GM12878 (cell line): ENCODE measurements at regions not wholly inside any gene's neighbourhood (a gene's known extent, or its start where the extent isn't known, plus 50 kb on each side); places are given as distances from the start of the nearest gene placed in this dataset.

ENCODE experiments used
- ATAC-seq: fragments of 200-7000 bp; cut with Tn5 transposase; 3 replicates; pipeline ENCODE4 v1.9.1; 2020; ENCODE audit warnings: mild to moderate bottlenecking, moderate library complexity
- BruUV-seq: library from RNA; stranded (reverse); fragments of 400-500 nt; replicated peaks from 2 replicates; lab custom pipeline; 2021; lab: Mats Ljungman, UMichigan
- CTCF ChIA-PET: fragments of 300-600 bp; sonication (Branson Sonifier 250); formaldehyde crosslinking; extraction: SDS; loops from one replicate; lab custom pipeline; 2021; ENCODE audit warnings: inconsistent platforms; lab: Yijun Ruan, JAX
- POLR2A ChIA-PET: fragments of 350-600 bp; formaldehyde crosslinking; extraction: SDS; loops from one replicate; lab custom pipeline; 2021; ENCODE audit warnings: inconsistent platforms; lab: Charles Lee
- RAD21 ChIA-PET: fragments of 300-600 bp; sonication (Branson Sonifier 250); formaldehyde crosslinking; loops from one replicate; lab custom pipeline; 2023; ENCODE audit warnings: antibody characterized with exemption; ENCODE audit not compliant: unreplicated experiment; lab: Charles Lee
- SMC1A ChIA-PET: fragments of 300-600 bp; sonication (Branson Sonifier 250); formaldehyde crosslinking; loops from one replicate; lab custom pipeline; 2023; ENCODE audit not compliant: unreplicated experiment, uncharacterized antibody; lab: Charles Lee
- DNase-seq: peaks from one replicate; pipeline ENCODE4 v3.0.0-alpha.2; 2011; ENCODE audit warnings: low read depth, low spot score
- FAIRE-seq: peaks from 3 replicates; lab custom pipeline; 2011; peaks lifted over from hg19 to GRCh38; lab: Jason Lieb, UNC
- H2AFZ ChIP-seq: 2 replicates; pipeline ENCODE4 v1.6.0; 2011; ENCODE audit warnings: low read depth, low read length, control low read depth; ENCODE audit not compliant: control insufficient read depth
- H3K27ac ChIP-seq: 2 replicates; pipeline ENCODE4 v1.5.1; 2011; ENCODE audit warnings: control low read depth; ENCODE audit not compliant: control insufficient read depth, insufficient read depth
- H3K27me3 ChIP-seq, 2 experiments: replicated peaks in 1 of 2; 2 replicates each; pipeline versions ENCODE4 v1.6.0 to v1.6.1; 2011; ENCODE audit warnings: low read length in 1 of 2; ENCODE audit not compliant: control insufficient read depth in 2 of 2, insufficient read depth in 2 of 2
- H3K36me3 ChIP-seq, 2 experiments: 2 replicates each; pipeline ENCODE4 v1.5.1; 2011; ENCODE audit warnings: low read length in 1 of 2; ENCODE audit not compliant: control insufficient read depth in 2 of 2, insufficient read depth in 2 of 2
- H3K4me1 ChIP-seq: 2 replicates; pipeline ENCODE4 v1.6.1; 2011; ENCODE audit warnings: mild to moderate bottlenecking, low read length, moderate library complexity, mixed read lengths; ENCODE audit not compliant: control insufficient read depth, insufficient read depth
- H3K4me2 ChIP-seq: 2 replicates; pipeline ENCODE4 v1.6.0; 2011; ENCODE audit warnings: control low read depth; ENCODE audit not compliant: control insufficient read depth, insufficient read depth
- H3K4me3 ChIP-seq: fragments of 200-600 bp; sonication (generic); 2 replicates; pipeline ENCODE4 v1.5.1; 2016
- H3K79me2 ChIP-seq: 2 replicates; pipeline ENCODE4 v1.6.0; 2011; ENCODE audit warnings: low read length; ENCODE audit not compliant: control insufficient read depth, insufficient read depth
- H3K9ac ChIP-seq: 2 replicates; pipeline ENCODE4 v1.8.0; 2011; ENCODE audit warnings: low read length, control low read depth, mixed read lengths; ENCODE audit not compliant: control insufficient read depth, insufficient read depth
- H3K9me3 ChIP-seq: replicated peaks from 3 replicates; pipeline ENCODE4 v1.5.1; 2011; ENCODE audit warnings: mild to moderate bottlenecking, low read length; ENCODE audit not compliant: control insufficient read depth, insufficient read depth
- H4K20me1 ChIP-seq: 2 replicates; pipeline ENCODE4 v1.6.0; 2011; ENCODE audit not compliant: control insufficient read depth, insufficient read depth
- CBFB ChIP-seq: IDR thresholded peaks from 2 replicates; pipeline ENCODE4 v1.6.1; 2016; ENCODE audit warnings: antibody characterized with exemption, low read depth
- E4F1 ChIP-seq: fragments of 450-650 bp; IDR thresholded peaks from 2 replicates; pipeline ENCODE4 v1.6.1; 2018; ENCODE audit warnings: borderline replicate concordance, mild to moderate bottlenecking; ENCODE audit not compliant: partially characterized antibody
- EGR1 ChIP-seq, 2 experiments: IDR thresholded peaks; 1 replicate in 1 of 2; 2 replicates in 1 of 2; pipeline ENCODE4 v1.6.1; 2011 to 2012; ENCODE audit warnings: low read depth in 2 of 2, low read length in 2 of 2, borderline replicate concordance in 1 of 2, mild to moderate bottlenecking in 1 of 2, moderate library complexity in 1 of 2
- FOXK2 ChIP-seq: fragments of 450-650 bp; IDR thresholded peaks from 2 replicates; pipeline ENCODE4 v1.6.1; 2017; ENCODE audit warnings: mild to moderate bottlenecking, moderate library complexity
- GATAD2B ChIP-seq: fragments of 450-650 bp; conservative IDR thresholded peaks from 2 replicates; pipeline ENCODE4 v1.6.1; 2017; ENCODE audit warnings: low read depth, mild to moderate bottlenecking, moderate library complexity
- HCFC1 ChIP-seq: fragments of 150-350 bp; IDR thresholded peaks from 2 replicates; pipeline ENCODE4 v1.6.1; 2014; ENCODE audit warnings: low read length
- KAT2A ChIP-seq: conservative IDR thresholded peaks from 2 replicates; pipeline ENCODE4 v1.6.1; 2011; ENCODE audit warnings: low read depth, low read length; ENCODE audit not compliant: control insufficient read depth
- NR2C1 ChIP-seq: fragments of 450-650 bp; IDR thresholded peaks from 2 replicates; pipeline ENCODE4 v1.6.1; 2017; ENCODE audit warnings: antibody characterized with exemption, mild to moderate bottlenecking, moderate library complexity
- RBBP5 ChIP-seq: fragments of 200-600 bp; sonication (generic); conservative IDR thresholded peaks from 2 replicates; pipeline ENCODE4 v1.6.1; 2016
- RCOR1 ChIP-seq: conservative IDR thresholded peaks from 2 replicates; pipeline ENCODE4 v1.6.1; 2012; ENCODE audit warnings: low read depth, low read length, improper control_type of control experiment
- SMAD1 ChIP-seq: fragments of 450-650 bp; IDR thresholded peaks from 2 replicates; pipeline ENCODE4 v1.6.1; 2018; ENCODE audit warnings: mild to moderate bottlenecking, low read depth; ENCODE audit not compliant: partially characterized antibody
- STAT3 ChIP-seq: IDR thresholded peaks from 2 replicates; pipeline ENCODE4 v1.6.1; 2011; ENCODE audit warnings: low read depth, low read length, improper control_type of control experiment
- SUZ12 ChIP-seq: fragments of 200-600 bp; sonication (generic); IDR thresholded peaks from one replicate; pipeline ENCODE4 v1.6.1; 2018; ENCODE audit warnings: antibody characterized with exemption, mild to moderate bottlenecking; ENCODE audit not compliant: unreplicated experiment
- TBL1XR1 ChIP-seq: IDR thresholded peaks from 2 replicates; pipeline ENCODE4 v1.6.1; 2012; ENCODE audit warnings: low read depth, low read length, improper control_type of control experiment
- TCF7 ChIP-seq: IDR thresholded peaks from 2 replicates; pipeline ENCODE4 v1.6.1; 2014; ENCODE audit warnings: antibody characterized with exemption, borderline replicate concordance
- ZNF207 ChIP-seq: fragments of 450-650 bp; IDR thresholded peaks from 2 replicates; pipeline ENCODE4 v1.6.1; 2014; ENCODE audit warnings: antibody characterized with exemption, mild to moderate bottlenecking, borderline replicate concordance
- ZNF274 ChIP-seq: IDR thresholded peaks from one replicate; pipeline ENCODE4 v1.8.0; 2011; ENCODE audit not compliant: insufficient read length, insufficient read depth
- WGBS: methylation state at CpG from one replicate; pipeline ENCODE4 v1.1.6; 2016; ENCODE audit warnings: low lambda C conversion rate; ENCODE audit not compliant: insufficient replicate concordance, insufficient coverage; ENCODE audit errors: missing lambda C conversion rate; 5-methylcytosine and 5-hydroxymethylcytosine counted together
- in situ Hi-C: fragments of 300-500 bp; cut with MboI; formaldehyde crosslinking; loops from 9 replicates; pipeline ENCODE4 v1.14.3; 2018; ENCODE audit warnings: mixed read lengths
- intact Hi-C: fragments of 100-400 bp; cut with micrococcal nuclease; formaldehyde crosslinking; loops from one replicate; pipeline ENCODE4 v1.14.2; 2022; ENCODE audit not compliant: unreplicated experiment
- TF ChIP-seq, protein P1 (sequence below): fragments of 450-650 bp; IDR thresholded peaks from 2 replicates; pipeline ENCODE4 v1.6.1; 2017; ENCODE audit warnings: mild to moderate bottlenecking, moderate library complexity

DNA sequence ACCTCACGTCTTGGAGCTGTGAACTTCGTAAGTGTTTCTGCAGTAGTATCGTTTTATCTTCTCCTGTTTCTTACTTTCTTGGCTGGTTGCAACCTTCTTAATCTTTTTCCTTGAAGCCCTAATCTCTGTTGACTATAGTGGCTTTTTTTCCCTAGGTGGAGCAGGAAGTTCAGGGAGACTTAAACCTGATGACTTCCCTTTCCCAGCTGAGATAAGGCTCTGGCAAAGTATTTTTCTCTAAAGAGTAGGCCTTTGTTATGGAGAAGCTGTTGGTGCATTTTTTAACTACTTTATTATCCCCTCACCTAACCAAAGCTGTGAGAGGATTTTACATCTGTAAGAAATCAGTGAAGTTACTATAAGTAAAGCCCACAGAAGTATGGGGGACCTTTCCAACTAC, 723.1 kb upstream of the RIOK2 start (continued):
- TF ChIP-seq, protein P1, sequence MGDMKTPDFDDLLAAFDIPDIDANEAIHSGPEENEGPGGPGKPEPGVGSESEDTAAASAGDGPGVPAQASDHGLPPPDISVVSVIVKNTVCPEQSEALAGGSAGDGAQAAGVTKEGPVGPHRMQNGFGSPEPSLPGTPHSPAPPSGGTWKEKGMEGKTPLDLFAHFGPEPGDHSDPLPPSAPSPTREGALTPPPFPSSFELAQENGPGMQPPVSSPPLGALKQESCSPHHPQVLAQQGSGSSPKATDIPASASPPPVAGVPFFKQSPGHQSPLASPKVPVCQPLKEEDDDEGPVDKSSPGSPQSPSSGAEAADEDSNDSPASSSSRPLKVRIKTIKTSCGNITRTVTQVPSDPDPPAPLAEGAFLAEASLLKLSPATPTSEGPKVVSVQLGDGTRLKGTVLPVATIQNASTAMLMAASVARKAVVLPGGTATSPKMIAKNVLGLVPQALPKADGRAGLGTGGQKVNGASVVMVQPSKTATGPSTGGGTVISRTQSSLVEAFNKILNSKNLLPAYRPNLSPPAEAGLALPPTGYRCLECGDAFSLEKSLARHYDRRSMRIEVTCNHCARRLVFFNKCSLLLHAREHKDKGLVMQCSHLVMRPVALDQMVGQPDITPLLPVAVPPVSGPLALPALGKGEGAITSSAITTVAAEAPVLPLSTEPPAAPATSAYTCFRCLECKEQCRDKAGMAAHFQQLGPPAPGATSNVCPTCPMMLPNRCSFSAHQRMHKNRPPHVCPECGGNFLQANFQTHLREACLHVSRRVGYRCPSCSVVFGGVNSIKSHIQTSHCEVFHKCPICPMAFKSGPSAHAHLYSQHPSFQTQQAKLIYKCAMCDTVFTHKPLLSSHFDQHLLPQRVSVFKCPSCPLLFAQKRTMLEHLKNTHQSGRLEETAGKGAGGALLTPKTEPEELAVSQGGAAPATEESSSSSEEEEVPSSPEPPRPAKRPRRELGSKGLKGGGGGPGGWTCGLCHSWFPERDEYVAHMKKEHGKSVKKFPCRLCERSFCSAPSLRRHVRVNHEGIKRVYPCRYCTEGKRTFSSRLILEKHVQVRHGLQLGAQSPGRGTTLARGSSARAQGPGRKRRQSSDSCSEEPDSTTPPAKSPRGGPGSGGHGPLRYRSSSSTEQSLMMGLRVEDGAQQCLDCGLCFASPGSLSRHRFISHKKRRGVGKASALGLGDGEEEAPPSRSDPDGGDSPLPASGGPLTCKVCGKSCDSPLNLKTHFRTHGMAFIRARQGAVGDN = no peak
- TF ChIP-seq TBL1XR1 (no peak), NR2C1 (no peak), FOXK2 (no peak)

- H3K4me1 ChIP-seq = no peaks in the 10 kb centered on the region
- H2AFZ ChIP-seq = no peak overlapping the region
- no peak overlapping the region for H3K4me3 ChIP-seq
- CTCF ChIA-PET = no interaction called here
- H3K79me2 ChIP-seq = no peaks in the 10 kb centered on the region
- no peaks in the 10 kb centered on the region; the same call in 2 of the 3 replicates for H3K9me3 ChIP-seq
- POLR2A ChIA-PET = no interaction called here
- in situ Hi-C loops (no loop called here), intact Hi-C loops (no loop called here)
- DNase-seq (no peak), ATAC-seq (no peak), FAIRE-seq (no peak)
- no peaks in the 10 kb centered on the region for H3K27me3 ChIP-seq
- no peaks in the 10 kb centered on the region for H4K20me1 ChIP-seq
- no peak overlapping the region for H3K27ac ChIP-seq
- no peak overlapping the region for H3K4me2 ChIP-seq
- SMC1A ChIA-PET = interaction anchor here (1.2 kb wide), 1 partner anchor 15 kb away, joined by 4 read pairs; no protein-coding TSS in a partner anchor
- no peaks in the 10 kb centered on the region for H3K36me3 ChIP-seq
- WGBS = 51% methylated on average over 3 of the region's 3 CpGs
- no peak overlapping the region for H3K9ac ChIP-seq
- BruUV-seq = no TSS peak
- TF ChIP-seq E4F1 (no peak), STAT3 (no peak), CBFB (no peak), SUZ12 (no peak), RCOR1 (no peak), TCF7 (no peak), ZNF274 (no peak), ZNF207 (no peak), KAT2A (no peak), HCFC1 (no peak), EGR1 (IDR thresholded peaks at IDR 0.05; ENCODE audit: borderline replicate concordance in 1 of 2, low read depth in 2 of 2, low read length in 2 of 2) (no peak), SMAD1 (no peak), RBBP5 (no peak), GATAD2B (no peak)
- RAD21 ChIA-PET = no interaction called here
Observed at GRCh38 chr5:97907646-97908400, 724.8 kb upstream of the RIOK2 start.
